RWPE1 (cell line): ENCODE measurements at regions not wholly inside any gene's neighbourhood (a gene's known extent, or its start where the extent isn't known, plus 50 kb on each side); places are given as distances from the start of the nearest gene placed in this dataset.
A peak's percentile ranks its signal among the peaks of the same experiment; 100 is the strongest.
"Not testable (repeated sequence)": the region's sequence is repeated elsewhere in the genome, so short reads cannot be mapped to it uniquely, and the experiment has no call there.

Source experiments
- CTCF ChIA-PET: fragments of 350-600 bp; sonication (Branson Sonifier 250); formaldehyde crosslinking; extraction: SDS; loops from one replicate; lab custom pipeline; 2021; lab: Yijun Ruan, JAX
- POLR2A ChIA-PET: fragments of 400-600 bp; formaldehyde crosslinking; extraction: SDS; loops from one replicate; lab custom pipeline; 2020; ENCODE audit warnings: antibody characterized with exemption; ENCODE audit not compliant: low non-redundant PET; lab: Yijun Ruan, JAX
- DNase-seq: peaks from one replicate; pipeline ENCODE4 v3.0.0; 2012; ENCODE audit warnings: low spot score
- H3K27ac ChIP-seq: fragments of 450-650 bp; 2 replicates; pipeline ENCODE4 v1.5.1; 2017
- TF ChIP-seq, protein P1 (sequence below): fragments of 450-650 bp; conservative IDR thresholded peaks from 2 replicates; pipeline ENCODE4 v1.5.1; 2017; ENCODE audit warnings: low read depth, mild to moderate bottlenecking

DNA sequence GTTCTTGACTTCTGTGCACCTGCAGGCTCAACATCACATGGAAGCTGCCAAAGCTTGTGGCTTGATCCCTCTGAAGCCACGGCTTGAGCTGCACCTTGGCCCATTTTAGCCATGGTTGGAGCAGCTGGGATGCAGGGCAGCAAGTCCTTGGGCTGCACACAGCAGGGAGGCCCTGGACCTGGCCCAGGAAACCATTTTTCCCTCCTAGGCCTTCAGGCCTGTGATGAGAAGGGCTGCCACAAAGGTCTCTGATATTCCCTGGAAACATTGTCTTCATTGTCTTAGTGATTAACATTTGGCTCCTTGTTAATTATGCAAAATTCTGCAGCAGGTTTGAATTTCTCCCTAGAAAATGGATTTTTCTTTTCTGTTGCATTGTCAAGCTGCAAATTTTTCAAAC is 394.1 kb upstream of the FAR2 start:
- TF ChIP-seq, protein P1, sequence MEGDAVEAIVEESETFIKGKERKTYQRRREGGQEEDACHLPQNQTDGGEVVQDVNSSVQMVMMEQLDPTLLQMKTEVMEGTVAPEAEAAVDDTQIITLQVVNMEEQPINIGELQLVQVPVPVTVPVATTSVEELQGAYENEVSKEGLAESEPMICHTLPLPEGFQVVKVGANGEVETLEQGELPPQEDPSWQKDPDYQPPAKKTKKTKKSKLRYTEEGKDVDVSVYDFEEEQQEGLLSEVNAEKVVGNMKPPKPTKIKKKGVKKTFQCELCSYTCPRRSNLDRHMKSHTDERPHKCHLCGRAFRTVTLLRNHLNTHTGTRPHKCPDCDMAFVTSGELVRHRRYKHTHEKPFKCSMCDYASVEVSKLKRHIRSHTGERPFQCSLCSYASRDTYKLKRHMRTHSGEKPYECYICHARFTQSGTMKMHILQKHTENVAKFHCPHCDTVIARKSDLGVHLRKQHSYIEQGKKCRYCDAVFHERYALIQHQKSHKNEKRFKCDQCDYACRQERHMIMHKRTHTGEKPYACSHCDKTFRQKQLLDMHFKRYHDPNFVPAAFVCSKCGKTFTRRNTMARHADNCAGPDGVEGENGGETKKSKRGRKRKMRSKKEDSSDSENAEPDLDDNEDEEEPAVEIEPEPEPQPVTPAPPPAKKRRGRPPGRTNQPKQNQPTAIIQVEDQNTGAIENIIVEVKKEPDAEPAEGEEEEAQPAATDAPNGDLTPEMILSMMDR: no peak
- no peak overlapping the region for H3K27ac ChIP-seq
- DNase-seq: no peak
- CTCF ChIA-PET: no interaction called here
- POLR2A ChIA-PET: no interaction called here

DNA sequence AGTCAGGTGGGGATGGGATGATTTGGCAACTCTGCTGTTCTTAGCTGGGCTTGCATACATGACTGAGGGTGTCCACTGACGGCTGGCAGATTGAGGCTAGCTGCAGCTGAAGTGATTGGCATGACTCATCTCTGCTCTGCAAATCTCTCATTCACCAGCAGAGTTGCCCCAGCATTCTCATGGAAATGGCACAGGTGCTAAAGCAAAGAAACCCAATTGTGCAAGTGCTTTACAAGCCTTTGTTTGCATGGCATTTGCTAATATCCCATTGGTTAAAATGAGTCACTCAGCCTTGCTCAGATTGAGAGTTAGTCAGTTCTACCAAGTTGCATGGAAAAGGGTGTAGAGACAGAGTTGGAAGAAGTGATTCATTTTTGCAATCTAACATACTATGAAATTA is 389.7 kb upstream of the FAR2 start:
- TF ChIP-seq, protein P1: no peak
- H3K27ac ChIP-seq: no peak overlapping the region
- peak; percentile 33 for DNase-seq
- POLR2A ChIA-PET: no interaction called here
- CTCF ChIA-PET: no interaction called here

DNA sequence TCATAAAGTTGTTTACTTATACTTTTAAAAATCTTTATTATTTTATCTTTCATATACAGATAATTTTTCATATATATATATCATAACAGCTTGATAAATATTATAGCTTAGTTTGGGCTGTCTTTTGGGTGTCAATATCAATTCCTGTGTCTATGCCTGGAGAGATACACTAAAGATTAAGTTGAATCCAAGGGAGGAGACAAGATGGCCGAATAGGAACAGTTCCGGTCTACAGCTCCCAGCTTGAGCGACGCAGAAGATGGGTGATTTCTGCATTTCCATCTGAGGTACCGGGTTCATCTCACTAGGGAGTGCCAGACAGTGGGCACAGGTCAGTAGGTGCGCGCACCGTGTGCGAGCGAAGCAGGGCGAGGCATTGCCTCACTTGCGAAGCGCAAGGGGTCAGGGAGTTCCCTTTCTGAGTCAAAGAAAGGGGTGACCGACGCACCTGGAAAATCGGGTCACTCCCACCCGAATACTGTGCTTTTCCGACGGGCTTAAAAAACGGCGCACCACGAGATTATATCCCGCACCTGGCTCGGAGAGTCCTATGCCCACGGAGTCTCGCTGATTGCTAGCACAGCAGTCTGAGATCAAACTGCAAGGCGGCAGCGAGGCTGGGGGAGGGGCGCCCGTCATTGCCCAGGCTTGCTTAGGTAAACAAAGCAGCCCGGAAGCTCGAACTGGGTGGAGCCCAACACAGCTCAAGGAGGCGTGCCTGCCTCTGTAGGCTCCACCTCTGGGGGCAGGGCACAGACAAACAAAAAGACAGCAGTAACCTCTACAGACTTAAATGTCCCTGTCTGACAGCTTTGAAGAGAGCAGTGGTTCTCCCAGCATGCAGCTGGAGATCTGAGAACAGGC is 388.8 kb upstream of the FAR2 start:
- DNase-seq, H3K27ac ChIP-seq, POLR2A ChIA-PET, CTCF ChIA-PET: not testable (repeated sequence)

DNA sequence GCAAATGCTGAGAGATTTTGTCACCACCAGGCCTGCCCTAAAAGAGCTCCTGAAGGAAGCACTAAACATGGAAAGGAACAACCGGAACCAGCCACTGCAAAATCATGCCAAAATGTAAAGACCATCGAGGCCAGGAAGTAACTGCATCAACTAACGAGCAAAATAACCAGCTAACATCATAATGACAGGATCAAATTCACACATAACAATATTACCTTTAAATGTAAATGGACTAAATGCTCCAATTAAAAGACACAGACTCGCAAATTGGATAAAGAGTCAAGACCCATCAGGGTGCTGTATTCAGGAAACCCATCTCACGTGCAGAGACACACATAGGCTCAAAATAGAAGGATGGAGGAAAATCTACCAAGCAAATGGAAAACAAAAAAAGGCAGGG is 387.2 kb upstream of the FAR2 start:
- H3K27ac ChIP-seq, DNase-seq, CTCF ChIA-PET, POLR2A ChIA-PET: not testable (repeated sequence)

DNA sequence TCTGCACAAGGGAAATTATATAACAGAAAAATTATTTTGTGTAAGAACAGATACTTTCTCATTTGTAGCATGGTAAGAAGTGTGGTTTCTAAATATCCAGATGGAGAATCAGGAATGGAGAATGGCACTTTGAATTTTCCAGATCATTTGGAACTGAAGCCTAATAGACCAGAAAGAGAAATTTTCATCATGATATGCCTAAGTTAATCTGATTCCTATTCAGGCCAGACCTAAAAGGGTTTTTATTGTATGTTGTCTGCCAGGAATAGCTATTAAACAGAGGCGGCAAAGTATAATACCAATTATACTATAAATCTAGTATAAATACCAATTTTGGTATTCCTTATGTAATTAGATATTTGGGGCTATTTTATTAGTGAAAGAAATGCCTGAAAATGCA is 382.7 kb upstream of the FAR2 start:
- TF ChIP-seq, protein P1: no peak
- no peak for DNase-seq
- POLR2A ChIA-PET: no interaction called here
- no peak overlapping the region for H3K27ac ChIP-seq
- CTCF ChIA-PET: interaction anchor here (0.9 kb wide), 1 partner anchor 242 kb away, joined by 4 read pairs; no protein-coding TSS in a partner anchor

DNA sequence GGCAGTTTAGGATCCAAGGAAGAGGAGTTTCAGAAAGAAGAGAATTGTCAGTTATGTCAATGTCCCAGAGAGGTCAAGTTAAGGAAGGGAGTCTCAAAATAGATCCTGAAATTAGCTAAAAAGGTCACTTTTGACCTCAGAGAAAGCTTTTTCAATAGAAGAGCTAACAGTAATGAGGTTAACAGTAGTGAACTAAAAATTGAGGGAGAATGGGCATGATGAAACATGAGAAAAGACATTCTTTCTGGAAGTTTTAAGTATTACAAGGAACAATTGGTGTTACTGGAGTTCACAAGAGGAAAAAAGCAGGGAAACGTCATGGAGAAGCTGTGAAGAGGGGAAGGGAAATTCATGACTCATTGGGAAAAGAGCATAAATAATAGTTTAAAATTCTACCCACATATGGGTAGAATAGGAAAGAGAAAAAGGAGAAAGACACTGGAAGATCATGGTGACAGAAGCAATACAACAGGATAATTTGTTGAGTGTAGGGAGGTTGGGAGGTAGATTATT is 381.2 kb upstream of the FAR2 start:
- POLR2A ChIA-PET: no interaction called here
- no peak overlapping the region for H3K27ac ChIP-seq
- no peak for DNase-seq
- TF ChIP-seq, protein P1: no peak
- CTCF ChIA-PET: no interaction called here

DNA sequence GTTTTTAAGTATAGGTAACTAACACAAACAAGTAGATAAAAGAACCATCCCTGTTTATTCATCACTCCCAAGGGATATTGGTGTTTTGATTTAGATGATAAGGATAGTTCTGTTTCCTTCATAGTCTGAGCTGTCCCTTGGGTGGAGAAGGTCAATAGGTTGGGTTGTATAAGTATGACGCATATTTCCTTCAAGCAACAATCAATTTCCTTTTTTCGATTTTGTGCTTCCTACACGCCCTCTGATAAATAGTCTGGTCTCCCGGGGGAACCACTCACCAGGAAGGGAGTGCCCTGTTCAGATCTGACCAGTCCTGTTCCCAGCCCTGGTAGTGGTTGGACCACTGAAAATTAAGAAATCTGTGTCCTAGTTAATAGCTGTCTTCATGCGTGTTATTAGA is 378.8 kb upstream of the FAR2 start:
- ChIA-PET CTCF (no interaction called here), POLR2A (no interaction called here)
- no peak overlapping the region for H3K27ac ChIP-seq
- no peak for DNase-seq
- TF ChIP-seq, protein P1: no peak
